ENCODE measurements at regions not wholly inside any gene's neighbourhood (a gene's known extent, or its start where the extent isn't known, plus 50 kb on each side); places are given as distances from the start of the nearest gene placed in this dataset.
"Not testable (repeated sequence)": the region's sequence is repeated elsewhere in the genome, so short reads cannot be mapped to it uniquely, and the experiment has no call there.

DNA sequence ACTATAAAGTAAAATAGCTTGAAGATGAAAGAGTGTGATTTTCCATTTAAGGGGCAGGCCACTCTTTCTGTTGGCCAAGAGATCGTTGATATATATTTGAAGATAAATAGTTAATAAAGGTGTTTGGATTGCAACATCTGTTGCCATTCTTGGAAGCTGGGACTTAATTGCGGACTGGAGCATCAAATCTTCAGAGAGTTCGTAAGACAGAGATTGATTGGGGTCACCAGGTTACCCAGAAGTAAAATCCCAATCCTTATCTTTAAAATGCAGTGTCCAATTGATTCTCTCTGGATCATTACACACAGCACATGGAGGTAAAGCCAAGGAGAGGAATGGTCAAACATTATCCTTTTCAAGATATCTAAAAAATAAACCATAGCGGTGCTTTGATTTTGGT lies 220.8 kb upstream of the HES1 start:
- no peak overlapping the region for H3K4me3 ChIP-seq (replicated peaks in 1 of 2; ENCODE audit: low read depth in 2 of 2, low read length in 2 of 2)
- DNase-seq (ENCODE audit: low read depth in 2 of 2): no peak
- TF ChIP-seq CTCF (IDR thresholded peaks at IDR 0.05; ENCODE audit: low read depth, low read length): no peak

GRCh38 chr3:193915613-193916012 lies 220.3 kb upstream of the HES1 start:
- no peak overlapping the region for H3K4me3 ChIP-seq (replicated peaks in 1 of 2; ENCODE audit: low read depth in 2 of 2, low read length in 2 of 2)
- no peak for TF ChIP-seq CTCF (IDR thresholded peaks at IDR 0.05; ENCODE audit: low read depth, low read length)
- DNase-seq (ENCODE audit: low read depth in 2 of 2): no peak

DNA sequence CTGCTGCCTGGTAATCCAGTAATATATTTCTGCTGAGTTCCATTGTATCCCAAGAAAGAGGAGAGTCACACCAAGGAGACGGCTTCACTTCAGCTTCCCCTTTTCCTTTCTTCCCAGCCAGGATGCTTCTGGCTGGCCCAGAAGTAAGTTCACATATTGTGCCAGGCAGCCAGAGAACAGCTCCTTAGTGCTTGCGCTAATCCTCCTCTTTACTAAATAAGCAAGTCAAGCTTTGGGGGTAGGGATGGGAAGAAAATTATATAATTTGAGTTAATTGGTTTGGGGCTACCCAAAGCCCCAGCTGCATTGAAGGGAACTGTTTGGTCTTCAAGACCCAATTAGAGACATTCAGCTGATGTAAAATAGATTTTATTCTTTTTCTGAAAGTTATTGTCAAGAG lies 218.8 kb upstream of the HES1 start:
- TF ChIP-seq CTCF (IDR thresholded peaks at IDR 0.05; ENCODE audit: low read depth, low read length): no peak
- H3K4me3 ChIP-seq (replicated peaks in 1 of 2; ENCODE audit: low read depth in 2 of 2, low read length in 2 of 2): no peak overlapping the region
- no peak for DNase-seq (ENCODE audit: low read depth in 2 of 2)

DNA sequence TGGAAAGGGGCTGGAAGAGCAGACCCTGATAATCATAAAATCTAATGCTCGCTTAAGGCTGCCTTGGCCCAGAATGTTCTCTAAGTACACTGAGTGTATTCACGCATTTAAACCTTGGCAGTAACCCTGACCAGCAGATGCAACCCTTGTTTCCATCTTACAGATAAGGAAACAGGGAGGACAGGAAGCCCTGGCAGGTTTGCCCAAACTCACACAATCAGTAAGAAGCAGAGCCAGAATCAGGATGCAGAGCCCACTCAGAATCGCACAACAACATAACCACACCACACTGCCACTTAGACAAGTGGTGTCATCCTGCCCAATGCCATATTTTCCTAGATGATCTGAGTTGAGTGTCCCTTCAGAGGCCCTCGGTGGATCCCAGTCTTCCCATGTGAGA lies 214.5 kb upstream of the HES1 start:
- no peak overlapping the region for H3K4me3 ChIP-seq (replicated peaks in 1 of 2; ENCODE audit: low read depth in 2 of 2, low read length in 2 of 2)
- no peak for DNase-seq (ENCODE audit: low read depth in 2 of 2)
- TF ChIP-seq CTCF (IDR thresholded peaks at IDR 0.05; ENCODE audit: low read depth, low read length): no peak

DNA sequence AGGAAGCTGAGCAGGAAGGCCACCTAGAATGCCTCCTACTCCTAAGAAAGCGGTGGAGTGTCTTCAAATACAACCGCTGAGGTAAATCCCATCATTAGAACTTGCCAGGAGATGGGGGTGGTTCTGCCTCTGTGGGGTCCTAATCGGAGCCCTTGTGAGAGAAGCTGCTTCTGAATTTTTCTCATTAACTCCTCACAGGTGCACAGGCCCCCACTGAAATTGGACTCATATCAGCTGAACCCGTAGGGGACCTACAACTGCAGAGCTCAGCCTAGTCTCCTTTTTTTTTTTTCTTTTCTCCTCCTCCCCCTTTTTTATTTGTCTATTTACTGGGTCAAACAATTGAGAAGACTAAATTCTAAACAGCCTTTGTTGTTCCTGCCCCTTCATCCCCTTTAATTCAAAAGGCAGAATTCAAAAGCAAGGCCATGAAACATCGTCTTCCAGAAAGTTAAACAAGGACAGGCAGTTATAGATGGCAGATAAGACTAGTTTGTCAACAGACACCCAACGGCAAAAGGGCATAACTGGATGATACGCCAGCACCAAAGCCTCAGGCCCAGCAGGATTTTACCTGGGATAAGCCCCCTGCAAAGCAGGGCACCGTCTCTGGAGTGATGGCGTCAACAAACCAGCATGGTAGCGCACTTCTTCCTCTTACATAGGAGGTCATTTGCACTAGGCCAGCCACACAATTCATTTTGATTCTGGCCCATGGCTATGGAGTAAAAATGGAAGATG lies 213.7 kb upstream of the HES1 start:
- no peak for DNase-seq (ENCODE audit: low read depth in 2 of 2)
- TF ChIP-seq CTCF (IDR thresholded peaks at IDR 0.05; ENCODE audit: low read depth, low read length): no peak
- H3K4me3 ChIP-seq (replicated peaks in 1 of 2; ENCODE audit: low read depth in 2 of 2, low read length in 2 of 2): no peak overlapping the region

DNA sequence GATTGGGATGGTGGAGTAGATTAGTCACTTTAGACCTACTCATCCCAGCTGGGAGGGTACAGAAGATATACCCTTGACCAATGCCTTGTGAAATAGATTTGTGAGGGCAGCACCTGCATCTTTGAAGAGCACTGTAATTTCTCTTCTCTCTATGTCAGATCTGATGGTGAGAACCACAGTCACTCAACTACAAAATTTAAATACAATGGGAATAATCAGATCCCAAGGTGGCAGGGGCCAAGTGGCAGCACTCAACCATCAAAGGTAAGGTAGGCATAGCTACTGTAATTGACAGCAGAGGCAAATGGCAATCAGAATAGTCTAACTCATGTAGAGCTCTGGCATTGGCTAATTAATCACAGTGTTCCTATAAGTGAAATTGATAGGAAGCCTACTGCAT lies 212.0 kb upstream of the HES1 start:
- DNase-seq (ENCODE audit: low read depth in 2 of 2); H3K4me3 ChIP-seq (replicated peaks in 1 of 2; ENCODE audit: low read depth in 2 of 2, low read length in 2 of 2): not testable (repeated sequence)

DNA sequence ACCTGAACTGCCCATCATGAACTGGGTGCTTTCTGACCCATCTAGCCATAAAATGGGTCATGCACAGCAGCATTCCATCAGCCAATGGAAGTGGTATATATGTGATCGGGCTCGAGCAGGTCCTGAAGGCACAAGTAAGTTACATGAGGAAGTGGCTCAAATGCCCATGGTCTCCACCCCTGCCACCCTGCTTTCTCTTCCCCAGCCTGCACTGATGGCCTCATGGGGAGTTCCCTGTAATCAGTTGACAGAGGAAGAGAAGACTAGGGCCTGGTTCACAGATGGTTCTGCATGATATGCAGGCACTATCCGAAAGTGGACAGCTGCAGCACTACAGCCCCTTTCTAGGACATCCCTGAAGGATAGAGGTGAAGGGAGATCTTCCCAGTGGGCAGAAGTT lies 209.9 kb upstream of the HES1 start:
- not testable (repeated sequence) for DNase-seq (ENCODE audit: low read depth in 2 of 2); H3K4me3 ChIP-seq (replicated peaks in 1 of 2; ENCODE audit: low read depth in 2 of 2, low read length in 2 of 2)

GRCh38 chr3:193927413-193928206 lies 208.3 kb upstream of the HES1 start:
- H3K4me3 ChIP-seq (replicated peaks in 1 of 2; ENCODE audit: low read depth in 2 of 2, low read length in 2 of 2); DNase-seq (ENCODE audit: low read depth in 2 of 2): not testable (repeated sequence)
